GM04503 (cell line): ENCODE measurements at regions not wholly inside any gene's neighbourhood (a gene's known extent, or its start where the extent isn't known, plus 50 kb on each side); places are given as distances from the start of the nearest gene placed in this dataset.
"Not testable (repeated sequence)": the region's sequence is repeated elsewhere in the genome, so short reads cannot be mapped to it uniquely, and the experiment has no call there.

Source experiments
- DNase-seq: peaks from one replicate; pipeline ENCODE4 v3.0.0-alpha.2; 2012; ENCODE audit warnings: low read depth

DNA sequence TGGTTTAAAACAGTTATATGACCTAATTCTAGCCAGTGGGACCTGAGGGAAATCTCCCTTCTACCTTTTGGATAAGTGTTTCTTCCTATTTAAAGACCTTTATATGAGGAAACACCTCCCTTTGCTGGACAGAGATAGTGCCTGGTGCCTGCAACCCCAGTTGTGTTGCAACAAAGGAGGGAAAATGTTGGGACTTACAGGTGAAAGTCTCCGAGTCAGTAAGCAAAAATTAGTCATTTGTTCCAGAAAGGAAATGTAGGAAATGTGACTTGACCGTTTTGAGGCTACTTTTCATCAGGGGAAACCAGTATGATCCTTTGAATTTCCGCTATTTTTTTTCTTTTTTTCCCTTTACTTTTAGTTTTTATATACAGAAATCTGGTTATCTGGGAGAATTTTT, 165.5 kb downstream of the DKK1 start:
- DNase-seq, result no peak

- no peak for DNase-seq
Measured at GRCh38 chr10:52481986-52482555, 168.0 kb downstream of the DKK1 start.

- DNase-seq, result no peak
Measured at GRCh38 chr10:52483587-52483986, 169.5 kb downstream of the DKK1 start.

GRCh38 chr10:52484206-52485065, 170.4 kb downstream of the DKK1 start:
- no peak for DNase-seq

DNA sequence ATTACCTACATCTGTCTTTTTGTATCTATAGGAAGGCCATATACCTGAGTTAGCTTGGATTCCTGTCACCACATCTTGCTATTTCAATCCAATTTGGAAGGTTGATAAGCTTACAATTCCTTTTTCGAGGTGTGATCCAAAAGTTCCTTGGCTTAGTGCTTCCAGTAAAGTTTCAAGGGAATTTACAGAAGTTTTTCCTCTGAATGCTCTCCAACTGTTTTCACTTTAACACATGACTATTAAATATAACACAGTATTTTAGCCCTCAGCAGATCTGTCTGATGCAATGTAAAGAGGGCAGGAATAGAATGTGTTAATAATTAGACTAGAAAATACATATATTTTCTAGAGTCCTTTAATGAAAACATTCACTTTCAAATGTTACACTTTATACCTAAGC, 171.4 kb downstream of the DKK1 start:
- no peak for DNase-seq

DNA sequence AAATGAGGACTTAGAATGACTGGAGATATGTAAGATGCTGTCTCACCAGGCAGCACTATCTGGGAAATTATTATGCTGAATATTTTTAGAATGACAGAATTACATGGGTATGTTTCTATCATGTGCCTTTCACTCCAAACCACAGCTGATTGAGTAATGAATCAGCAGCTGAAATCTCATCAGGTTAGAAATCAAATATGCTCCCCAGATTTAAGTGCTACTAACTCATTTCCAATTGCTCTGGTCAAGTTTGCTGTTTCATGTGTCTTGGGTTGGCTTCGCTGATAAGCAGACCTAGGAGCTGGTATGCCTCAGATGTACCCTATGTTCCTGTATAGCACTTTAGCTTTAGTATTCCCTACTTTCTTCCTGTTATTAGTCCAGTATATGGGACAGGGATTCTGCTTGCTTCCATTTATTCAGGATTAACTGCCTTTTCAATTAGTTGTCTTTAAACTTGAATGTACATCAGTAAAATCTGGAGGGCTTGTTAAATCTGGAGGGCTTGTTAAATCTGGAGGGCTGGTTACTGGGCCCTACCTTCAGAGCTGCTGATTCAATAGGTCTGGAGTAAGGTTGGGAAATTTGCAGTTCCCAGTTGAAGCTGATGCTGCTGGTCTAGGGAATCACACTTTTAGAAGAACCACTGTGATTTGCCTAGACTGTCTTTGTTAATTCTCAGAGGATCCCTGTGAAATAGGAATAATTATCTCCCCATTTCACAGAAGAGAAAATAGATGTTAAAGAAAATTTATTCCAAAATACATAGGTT, 172.9 kb downstream of the DKK1 start:
- DNase-seq, result peak; percentile 88

GRCh38 chr10:52488606-52489485, 174.8 kb downstream of the DKK1 start:
- DNase-seq, result no peak

GRCh38 chr10:52491246-52491995, 177.3 kb downstream of the DKK1 start:
- no peak for DNase-seq

DNA sequence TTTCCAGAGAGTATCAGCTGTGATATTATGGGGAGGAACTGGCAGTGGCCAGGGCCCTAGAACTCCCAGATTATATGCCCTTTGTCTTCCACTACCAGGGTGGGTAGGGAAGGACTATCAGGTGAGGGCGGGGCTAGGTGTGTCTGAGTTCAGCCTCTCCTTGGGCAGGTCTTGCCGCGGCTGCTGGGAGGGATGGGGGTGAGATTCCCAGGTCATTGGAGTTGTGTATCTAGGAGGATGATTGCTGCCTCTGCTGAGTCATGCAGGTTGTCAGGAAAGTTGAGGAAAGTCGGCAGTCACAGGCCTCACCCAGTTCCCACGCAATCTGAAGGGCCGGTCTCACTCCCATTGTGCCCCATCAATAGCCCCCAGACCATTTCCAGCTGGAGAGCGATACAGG, 185.2 kb downstream of the DKK1 start:
- no peak for DNase-seq

GRCh38 chr10:52500476-52500875, 186.4 kb downstream of the DKK1 start:
- DNase-seq, result no peak

DNA sequence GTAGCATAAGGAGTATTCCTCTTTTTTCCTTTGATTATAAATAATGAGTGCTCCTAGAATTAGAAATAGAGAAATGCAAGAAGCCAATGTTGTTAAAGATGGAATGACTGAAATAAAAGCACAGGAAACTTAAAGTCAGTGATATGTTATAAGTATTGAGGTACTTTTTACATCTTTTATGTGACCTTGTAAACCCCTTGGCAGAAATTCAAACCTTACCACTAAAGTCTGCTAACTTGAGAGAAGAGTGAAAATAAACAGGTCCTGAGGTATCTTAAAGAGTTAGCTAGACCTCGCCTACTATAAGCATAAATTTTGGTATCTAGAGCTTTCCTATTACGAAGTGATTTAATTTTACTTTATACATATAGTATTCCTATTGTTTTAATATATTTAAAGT, 188.2 kb downstream of the DKK1 start:
- no peak for DNase-seq

DNA sequence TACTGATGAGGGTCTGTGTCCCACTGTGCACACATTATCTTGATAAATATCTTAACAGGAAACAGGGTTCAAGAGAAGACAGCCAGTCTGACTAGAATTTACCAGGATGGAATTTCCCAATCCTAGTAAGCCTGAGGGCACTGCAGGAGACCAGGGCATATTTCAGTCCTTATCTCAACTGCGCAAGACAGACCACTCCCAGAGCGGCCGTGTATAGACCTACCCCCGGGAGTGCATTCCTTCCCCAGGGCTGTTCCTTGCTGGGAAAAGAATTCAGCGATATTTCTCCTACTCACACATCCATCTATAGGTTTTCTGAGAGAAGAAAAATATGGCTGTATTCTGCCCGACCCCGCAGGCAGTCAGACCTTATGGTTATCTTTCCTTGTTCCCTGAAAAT, 191.3 kb downstream of the DKK1 start:
- DNase-seq, result not testable (repeated sequence)

GRCh38 chr10:52514481-52514880, 200.4 kb downstream of the DKK1 start:
- DNase-seq, result no peak

DNA sequence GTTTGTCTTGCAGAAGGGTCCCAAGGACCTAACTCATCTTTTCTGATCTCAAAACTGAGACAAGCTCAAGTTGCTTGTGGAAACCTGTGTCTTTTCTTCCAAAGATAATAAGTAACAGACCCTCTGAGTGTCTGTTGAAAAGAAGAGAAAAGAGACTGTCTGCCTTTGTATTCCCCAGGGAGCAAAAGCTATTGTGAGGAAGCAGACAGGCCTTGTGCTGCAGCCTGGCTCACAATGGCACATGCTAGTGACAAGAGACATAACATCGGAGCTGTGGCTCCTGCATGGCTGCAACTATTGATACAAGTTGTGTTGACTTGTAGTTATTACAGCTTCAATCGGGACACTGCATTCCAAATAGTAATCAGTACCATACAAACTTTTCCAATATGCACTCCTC, 202.9 kb downstream of the DKK1 start:
- no peak for DNase-seq

DNA sequence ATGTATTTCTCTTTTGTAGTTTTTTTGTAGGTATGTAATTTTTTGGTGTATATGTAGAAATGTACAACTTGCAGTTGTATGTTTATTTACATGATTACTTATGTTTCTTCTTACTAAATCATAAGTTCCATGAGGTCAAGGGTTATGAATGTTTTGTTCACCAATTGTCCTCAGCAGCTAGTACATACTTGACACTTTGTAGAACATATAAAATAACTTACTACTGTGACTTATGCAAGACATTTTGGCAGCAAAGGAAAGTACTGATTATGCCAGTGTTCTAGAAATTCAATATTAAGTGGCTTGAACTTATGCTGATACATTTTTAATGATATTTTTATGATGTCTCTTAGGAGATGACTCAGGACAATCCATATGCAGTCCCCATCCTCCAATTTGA, 209.6 kb downstream of the DKK1 start:
- no peak for DNase-seq

DNA sequence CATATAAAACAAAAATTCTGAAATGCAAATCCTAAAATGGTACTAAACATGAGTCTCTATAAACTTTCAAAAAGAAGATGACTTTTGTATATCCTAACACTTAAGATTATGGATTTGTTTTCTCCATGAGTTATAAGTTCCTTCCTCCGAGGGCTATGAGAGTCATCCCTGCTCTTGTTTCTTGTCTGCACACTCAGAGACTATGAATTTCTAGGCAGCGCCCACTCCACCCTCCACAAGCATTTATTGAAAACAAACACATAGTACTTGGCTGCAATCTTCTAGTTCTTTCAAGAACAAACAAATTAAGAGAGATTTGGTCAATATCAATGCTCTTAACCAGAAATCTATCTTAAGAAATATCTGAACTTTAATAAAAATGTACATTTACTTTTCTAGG, 211.7 kb downstream of the DKK1 start:
- no peak for DNase-seq

DNA sequence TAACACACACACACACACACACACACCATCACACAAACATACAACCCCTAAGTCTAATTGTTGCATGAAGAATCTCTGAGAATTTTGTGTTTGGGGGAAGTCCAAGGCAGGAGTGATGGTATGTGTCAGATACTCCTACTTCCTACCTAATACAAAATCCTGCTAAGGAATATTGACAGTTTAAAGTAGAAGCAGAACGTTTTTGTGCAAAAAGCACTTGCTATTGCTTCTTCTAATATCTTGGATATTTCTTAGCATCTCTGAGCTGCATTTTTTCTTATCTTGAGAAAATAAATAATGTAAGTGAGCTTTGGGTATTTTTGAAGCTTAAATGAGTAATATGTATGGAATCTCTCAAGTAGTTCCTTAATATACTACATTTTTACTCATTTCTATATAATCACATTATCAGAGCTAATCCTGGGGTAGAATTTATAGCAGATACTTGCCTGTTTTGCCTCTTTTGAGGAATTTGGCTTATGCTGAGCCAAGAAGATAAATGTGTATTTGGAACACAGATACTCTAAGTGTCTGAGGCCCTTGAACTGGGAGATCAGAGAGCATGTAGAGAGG, 212.3 kb downstream of the DKK1 start:
- no peak for DNase-seq

- no peak for DNase-seq
Measured at GRCh38 chr10:52532650-52533290, 218.7 kb downstream of the DKK1 start.

DNA sequence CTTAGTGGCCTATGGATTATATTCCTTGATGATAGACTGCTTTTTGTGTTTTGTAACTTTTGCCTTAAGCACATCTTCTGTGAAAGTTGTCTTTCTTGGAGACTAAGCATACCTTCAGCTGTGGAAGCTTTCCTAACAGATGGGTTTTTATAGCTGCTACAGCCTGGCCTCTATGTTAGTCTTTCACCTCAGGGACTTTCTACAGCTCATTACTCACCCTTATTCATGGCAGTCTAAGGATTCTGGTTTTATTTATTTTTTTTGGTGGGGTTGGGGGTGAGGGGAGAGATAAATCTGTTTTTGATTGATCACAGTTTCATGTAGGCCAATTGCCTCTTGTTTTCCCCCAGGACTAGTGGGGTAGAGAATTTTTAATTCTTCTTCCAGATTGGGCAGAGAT, 219.9 kb downstream of the DKK1 start:
- no peak for DNase-seq

- DNase-seq, result no peak
Measured at GRCh38 chr10:52539463-52539862, 225.4 kb downstream of the DKK1 start.
